ENCODE measurements at regions not wholly inside any gene's neighbourhood (a gene's known extent, or its start where the extent isn't known, plus 50 kb on each side); places are given as distances from the start of the nearest gene placed in this dataset.
"Not testable (repeated sequence)": the region's sequence is repeated elsewhere in the genome, so short reads cannot be mapped to it uniquely, and the experiment has no call there.

- POLR2A ChIA-PET = not testable (repeated sequence)
- TF ChIP-seq AHDC1 (CRISPR knock-in tag; IDR thresholded peaks at IDR 0.05; ENCODE audit: borderline replicate concordance) (peak; percentile 89; the same call in 1 of the 2 replicates), GABPB1 (CRISPR knock-in tag; IDR thresholded peaks at IDR 0.05) (peak; percentile 67; the same call in 1 of the 2 replicates), ATF4 (CRISPR knock-in tag; IDR thresholded peaks at IDR 0.05) (peak in 1 of 2 experiments; percentile 73; a peak in 2 of 4 replicates), TFAP4 (IDR thresholded peaks at IDR 0.05; ENCODE audit: borderline replicate concordance, low read depth) (peak; percentile 79; the same call in 1 of the 2 replicates), EP300 (IDR thresholded peaks at IDR 0.05; ENCODE audit: low read depth in 2 of 2, low read length in 2 of 2) (peak in 1 of 2 experiments; percentile 83; a peak in 2 of 4 replicates), EP300 (CRISPR knock-in tag; IDR thresholded peaks at IDR 0.05; ENCODE audit: borderline replicate concordance) (peak; percentile 63), FOXP1 (IDR thresholded peaks at IDR 0.05) (peak; percentile 65), FOXP1 (CRISPR knock-in tag; IDR thresholded peaks at IDR 0.05) (peak; percentile 89), MNT (IDR thresholded peaks at IDR 0.05) (peak; percentile 57), MLX (CRISPR knock-in tag; IDR thresholded peaks at IDR 0.05) (peak; percentile 90), SMC3 (IDR thresholded peaks at IDR 0.05; ENCODE audit: low read length) (peak; percentile 20; the same call in 1 of the 2 replicates), ZNF878 (CRISPR knock-in tag; IDR thresholded peaks at IDR 0.05) (peak; percentile 61; the same call in 1 of the 2 replicates), IKZF5 (CRISPR knock-in tag; IDR thresholded peaks at IDR 0.05) (peak; percentile 96)
Observed at GRCh38 chr20:48485153-48485552, 342.6 kb downstream of the PREX1 start.

More at GRCh38 chr20:48485153-48485552, 342.6 kb downstream of the PREX1 start:
- H4K20me1 ChIP-seq (ENCODE audit: insufficient read depth, low read length); H3K9me3 ChIP-seq (ENCODE audit: low read length); intact Hi-C loops (cut with micrococcal nuclease; ENCODE audit: unreplicated experiment); H2AFZ ChIP-seq (ENCODE audit: low read length); H3K9ac ChIP-seq (ENCODE audit: insufficient read depth, low read depth, low read length); H3K36me3 ChIP-seq (replicated peaks in 1 of 2; ENCODE audit: control insufficient read depth in 1 of 2, insufficient read depth in 2 of 2, low read length in 2 of 2); H3K27ac ChIP-seq (ENCODE audit: extremely low read length, insufficient read depth, low read length); H3K4me3 ChIP-seq (replicated peaks in 1 of 3; ENCODE audit: insufficient read depth in 1 of 3, low read depth in 2 of 3, low read length in 3 of 3); in situ Hi-C loops (cut with HindIII; ENCODE audit: extremely low pct_ligation_motif_present, low pct_unique_long_range_greater_than_20kb); BruUV-seq (replicated peaks); H3K79me2 ChIP-seq (ENCODE audit: insufficient read depth, low read length); H3K4me2 ChIP-seq (ENCODE audit: low read depth, low read length): not testable (repeated sequence)
- CTCF ChIA-PET (ENCODE audit: low intra/inter-chr PET ratio, low total read pairs) = interaction anchor here (0.6 kb wide), 1 partner anchor 727 kb away, joined by 4 read pairs; no protein-coding TSS in a partner anchor
- peaks cover 6 to 55% of the 10 kb centered on the region in 2 experiments; a peak in 4 of 5 replicates for H3K27me3 ChIP-seq (ENCODE audit: control insufficient read depth in 1 of 2, insufficient read depth in 2 of 2, low read length in 2 of 2)
- peaks cover 39% of the 10 kb centered on the region for H3K4me1 ChIP-seq (ENCODE audit: insufficient read depth, low read length)
- under 1% methylated on average over 7 of the region's 7 CpGs for WGBS (ENCODE audit: low lambda C conversion rate)
- DNase-seq (ENCODE audit: low spot score) (peak; percentile 94), ATAC-seq (peak; percentile 84), FAIRE-seq (peak; percentile 67)
